ENCODE measurements at regions not wholly inside any gene's neighbourhood (a gene's known extent, or its start where the extent isn't known, plus 50 kb on each side); places are given as distances from the start of the nearest gene placed in this dataset.

GRCh38 chr9:107138261-107138992 lies 144.7 kb upstream of the RAD23B start:
- POLR2A ChIA-PET = no interaction called here
- Histone ChIP-seq H3K4me3 (ENCODE audit: low read depth, low read length) (no peak overlapping the region), H3K27me3 (ENCODE audit: control insufficient read depth, insufficient read depth, low read length) (peaks cover 4% of the 10 kb centered on the region), H3K36me3 (ENCODE audit: control insufficient read depth, insufficient read depth, low read length) (no peaks in the 10 kb centered on the region)
- CTCF ChIA-PET = interaction anchor here (0.6 to 4.8 kb wide), 14 partner anchors 10 to 310 kb away, joined by 3 to 40 read pairs (median 5); no protein-coding TSS in a partner anchor
- TF ChIP-seq CTCF (IDR thresholded peaks at IDR 0.05; ENCODE audit: insufficient read depth, low read depth, low read length) = no peak
- no peak for DNase-seq (ENCODE audit: low read depth)

- TF ChIP-seq CTCF (IDR thresholded peaks at IDR 0.05; ENCODE audit: insufficient read depth, low read depth, low read length) = peak; percentile 36; the same call in 1 of the 2 replicates
- H3K36me3 ChIP-seq (ENCODE audit: control insufficient read depth, insufficient read depth, low read length) = no peaks in the 10 kb centered on the region
- CTCF ChIA-PET = interaction anchor here (0.8 to 1.6 kb wide), 6 partner anchors 9 to 915 kb away, joined by 3 to 5 read pairs (median 3); no protein-coding TSS in a partner anchor
- DNase-seq (ENCODE audit: low read depth) = no peak
- peaks cover 3% of the 10 kb centered on the region; the same call in 1 of the 2 replicates for H3K27me3 ChIP-seq (ENCODE audit: control insufficient read depth, insufficient read depth, low read length)
- POLR2A ChIA-PET = no interaction called here
- no peak overlapping the region for H3K4me3 ChIP-seq (ENCODE audit: low read depth, low read length)
Measured at GRCh38 chr9:107141967-107142366, 141.1 kb upstream of the RAD23B start.

- H3K27me3 ChIP-seq (ENCODE audit: control insufficient read depth, insufficient read depth, low read length) = peaks cover 3% of the 10 kb centered on the region; the same call in 1 of the 2 replicates
- ChIA-PET POLR2A (no interaction called here), CTCF (interaction anchor here (0.9 to 1.6 kb wide), 5 partner anchors 9 to 49 kb away, joined by 3 to 5 read pairs (median 3); no protein-coding TSS in a partner anchor)
- DNase-seq (ENCODE audit: low read depth) = no peak
- no peak overlapping the region for H3K4me3 ChIP-seq (ENCODE audit: low read depth, low read length)
- no peak for TF ChIP-seq CTCF (IDR thresholded peaks at IDR 0.05; ENCODE audit: insufficient read depth, low read depth, low read length)
- H3K36me3 ChIP-seq (ENCODE audit: control insufficient read depth, insufficient read depth, low read length) = no peaks in the 10 kb centered on the region
Measured at GRCh38 chr9:107142430-107142829, 140.6 kb upstream of the RAD23B start.

- ChIA-PET CTCF (interaction anchor here (0.7 to 1.6 kb wide), 3 partner anchors 13 to 195 kb away, joined by 3 to 5 read pairs (median 4); no protein-coding TSS in a partner anchor), POLR2A (no interaction called here)
- no peak for TF ChIP-seq CTCF (IDR thresholded peaks at IDR 0.05; ENCODE audit: insufficient read depth, low read depth, low read length)
- Histone ChIP-seq H3K36me3 (ENCODE audit: control insufficient read depth, insufficient read depth, low read length) (no peaks in the 10 kb centered on the region), H3K4me3 (ENCODE audit: low read depth, low read length) (no peak overlapping the region), H3K27me3 (ENCODE audit: control insufficient read depth, insufficient read depth, low read length) (peaks cover 3% of the 10 kb centered on the region; the same call in 1 of the 2 replicates)
- DNase-seq (ENCODE audit: low read depth) = no peak
Measured at GRCh38 chr9:107142896-107143603, 140.0 kb upstream of the RAD23B start.

- POLR2A ChIA-PET = no interaction called here
- TF ChIP-seq CTCF (IDR thresholded peaks at IDR 0.05; ENCODE audit: insufficient read depth, low read depth, low read length) = no peak
- no peak for DNase-seq (ENCODE audit: low read depth)
- CTCF ChIA-PET = interaction anchor here (0.6 to 1.4 kb wide), 3 partner anchors 11 to 1303 kb away, joined by 3 to 4 read pairs (median 3); no protein-coding TSS in a partner anchor
- H3K4me3 ChIP-seq (ENCODE audit: low read depth, low read length) = no peak overlapping the region
- no peaks in the 10 kb centered on the region for H3K36me3 ChIP-seq (ENCODE audit: control insufficient read depth, insufficient read depth, low read length)
- peaks cover 1% of the 10 kb centered on the region; the same call in 1 of the 2 replicates for H3K27me3 ChIP-seq (ENCODE audit: control insufficient read depth, insufficient read depth, low read length)
Measured at GRCh38 chr9:107144475-107144874, 138.6 kb upstream of the RAD23B start.

Data from BJ (cell line).